Tibial nerve (tissue), 4 donors: ENCODE measurements at regions not wholly inside any gene's neighbourhood (a gene's known extent, or its start where the extent isn't known, plus 50 kb on each side); places are given as distances from the start of the nearest gene placed in this dataset.

Experiments
- CTCF ChIP-seq, 5 experiments: fragments of 200-600 bp in 3 of 5; fragments of 450-650 bp in 2 of 5; sonication (generic) in 3 of 5; IDR thresholded peaks; one replicate each; pipeline ENCODE4 v1.5.1; 2016 to 2019; ENCODE audit warnings: antibody characterized with exemption in 5 of 5, mild to moderate bottlenecking in 3 of 5, moderate library complexity in 2 of 5
- EP300 ChIP-seq, 2 donors: sonication (generic); formaldehyde crosslinking; IDR thresholded peaks; one replicate each; pipeline ENCODE4 v1.6.1; 2017; ENCODE audit warnings: antibody characterized with exemption in 2 of 2, mild to moderate bottlenecking in 1 of 2
- POLR2A ChIP-seq, 2 donors: fragments of 450-650 bp; IDR thresholded peaks; one replicate each; pipeline ENCODE4 v1.6.1; 2017; ENCODE audit warnings: antibody characterized with exemption in 2 of 2, mild to moderate bottlenecking in 2 of 2, moderate library complexity in 2 of 2

- TF ChIP-seq POLR2A (IDR thresholded peaks at IDR 0.05) (no peak), CTCF (IDR thresholded peaks at IDR 0.05) (no peak), EP300 (IDR thresholded peaks at IDR 0.05) (no peak)
Measured at GRCh38 chr18:56495884-56496283, 142.5 kb downstream of the TXNL1 start.
